ENCODE measurements at regions not wholly inside any gene's neighbourhood (a gene's known extent, or its start where the extent isn't known, plus 50 kb on each side); places are given as distances from the start of the nearest gene placed in this dataset.

- TF ChIP-seq CTCF (conservative IDR thresholded peaks at IDR 0.05; ENCODE audit: low read depth, low read length) (no peak), EZH2 (IDR thresholded peaks at IDR 0.05; ENCODE audit: borderline replicate concordance, low read depth, low read length, poor library complexity, severe bottlenecking) (no peak)
These were observed 765.9 kb downstream of the NTRK3 start for GRCh38 chr15:87490666-87491065.

Data from A673 (cell line).